HG02938 (cell line): ENCODE measurements at regions not wholly inside any gene's neighbourhood (a gene's known extent, or its start where the extent isn't known, plus 50 kb on each side); places are given as distances from the start of the nearest gene placed in this dataset.
"Not testable (repeated sequence)": the region's sequence is repeated elsewhere in the genome, so short reads cannot be mapped to it uniquely, and the experiment has no call there.

ENCODE experiments used
- ATAC-seq: cut with Tn5 transposase; IDR thresholded peaks from one replicate; pipeline ENCODE4 v1.9.1; 2021; ENCODE audit warnings: mild to moderate bottlenecking, moderate library complexity; ENCODE audit not compliant: unreplicated experiment

- no peak for ATAC-seq
Observed at GRCh38 chrX:2574271-2574670, 73.5 kb upstream of the DHRSX start.

GRCh38 chrX:2572740-2573139 is 72.0 kb upstream of the DHRSX start:
- ATAC-seq = no peak

GRCh38 chrX:2568125-2568524 is 67.3 kb upstream of the DHRSX start:
- ATAC-seq = no peak

GRCh38 chrX:2566055-2566454 is 65.3 kb upstream of the DHRSX start:
- no peak for ATAC-seq

- no peak for ATAC-seq
Observed at GRCh38 chrX:2561456-2561855, 60.7 kb upstream of the DHRSX start.

- no peak for ATAC-seq
Observed at GRCh38 chrX:2559124-2559523, 58.3 kb upstream of the DHRSX start.

- ATAC-seq = no peak
Observed at GRCh38 chrX:2554891-2555290, 54.1 kb upstream of the DHRSX start.

GRCh38 chrX:2554066-2554465 is 53.3 kb upstream of the DHRSX start:
- not testable (repeated sequence) for ATAC-seq

GRCh38 chrX:2552621-2553201 is 51.9 kb upstream of the DHRSX start:
- ATAC-seq = no peak

- no peak for ATAC-seq
Observed at GRCh38 chrX:2550328-2551020, 49.7 kb upstream of the DHRSX start.
